ENCODE measurements at regions not wholly inside any gene's neighbourhood (a gene's known extent, or its start where the extent isn't known, plus 50 kb on each side); places are given as distances from the start of the nearest gene placed in this dataset.

DNA sequence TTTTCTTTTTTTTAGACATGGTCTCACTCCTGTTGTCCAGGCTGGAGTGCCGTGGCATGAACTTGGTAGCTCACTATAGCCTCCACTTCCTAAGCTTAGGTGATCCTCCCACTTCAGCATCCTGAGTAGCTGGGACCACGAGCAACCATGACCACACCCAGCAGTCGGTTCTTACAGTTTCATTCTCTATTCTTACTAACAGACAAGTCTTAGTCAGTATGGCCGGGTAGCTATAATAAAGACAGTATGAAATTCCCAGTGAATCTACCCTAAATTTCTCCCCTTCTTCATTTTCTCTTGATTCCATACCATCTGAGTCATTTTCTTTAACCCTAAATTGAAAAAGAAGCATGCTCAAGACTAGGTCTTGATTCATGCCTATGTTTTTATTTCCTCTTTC is 775.3 kb upstream of the NRXN1 start:
- Histone ChIP-seq H3K27me3 (no peaks in the 10 kb centered on the region), H3K4me3 (no peak overlapping the region), H3K36me3 (no peaks in the 10 kb centered on the region), H3K9me3 (no peaks in the 10 kb centered on the region), H3K4me1 (no peaks in the 10 kb centered on the region), H3K27ac (no peak overlapping the region)
- ATAC-seq (no peak), DNase-seq (no peak)
- intact Hi-C loops (cut with DNase I) = no loop called here
- TF ChIP-seq, protein P1, sequence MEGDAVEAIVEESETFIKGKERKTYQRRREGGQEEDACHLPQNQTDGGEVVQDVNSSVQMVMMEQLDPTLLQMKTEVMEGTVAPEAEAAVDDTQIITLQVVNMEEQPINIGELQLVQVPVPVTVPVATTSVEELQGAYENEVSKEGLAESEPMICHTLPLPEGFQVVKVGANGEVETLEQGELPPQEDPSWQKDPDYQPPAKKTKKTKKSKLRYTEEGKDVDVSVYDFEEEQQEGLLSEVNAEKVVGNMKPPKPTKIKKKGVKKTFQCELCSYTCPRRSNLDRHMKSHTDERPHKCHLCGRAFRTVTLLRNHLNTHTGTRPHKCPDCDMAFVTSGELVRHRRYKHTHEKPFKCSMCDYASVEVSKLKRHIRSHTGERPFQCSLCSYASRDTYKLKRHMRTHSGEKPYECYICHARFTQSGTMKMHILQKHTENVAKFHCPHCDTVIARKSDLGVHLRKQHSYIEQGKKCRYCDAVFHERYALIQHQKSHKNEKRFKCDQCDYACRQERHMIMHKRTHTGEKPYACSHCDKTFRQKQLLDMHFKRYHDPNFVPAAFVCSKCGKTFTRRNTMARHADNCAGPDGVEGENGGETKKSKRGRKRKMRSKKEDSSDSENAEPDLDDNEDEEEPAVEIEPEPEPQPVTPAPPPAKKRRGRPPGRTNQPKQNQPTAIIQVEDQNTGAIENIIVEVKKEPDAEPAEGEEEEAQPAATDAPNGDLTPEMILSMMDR (IDR thresholded peaks at IDR 0.05) = no peak

DNA sequence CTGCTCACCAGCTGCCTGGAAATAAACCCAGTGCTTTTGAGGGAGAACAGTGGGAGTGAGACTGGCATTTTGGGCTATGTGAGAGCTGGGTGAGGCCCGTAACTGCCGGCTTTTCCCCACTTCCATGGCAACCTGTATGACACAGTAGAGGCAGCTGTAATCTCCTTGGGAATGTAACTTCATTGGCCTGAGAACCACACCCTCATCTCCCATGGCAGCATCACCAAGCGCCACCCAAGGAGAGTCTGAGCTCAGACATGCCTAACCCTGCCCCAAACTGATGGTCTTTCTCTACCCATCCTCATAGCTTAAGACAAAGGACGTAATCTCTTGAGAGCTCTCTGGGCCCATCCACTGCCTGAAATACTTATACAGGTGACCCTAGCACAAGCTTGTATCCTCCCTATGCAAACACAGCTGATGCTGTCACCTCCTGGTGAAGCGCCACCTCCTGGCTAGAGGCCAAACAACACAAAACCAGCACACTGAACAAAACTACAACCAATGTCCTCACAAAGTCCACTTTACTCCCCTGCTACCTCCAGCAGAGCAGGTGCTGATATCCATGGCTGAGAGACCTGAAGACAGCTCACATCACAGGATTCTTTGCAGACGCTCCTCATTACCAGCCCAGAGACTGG is 763.4 kb upstream of the NRXN1 start:
- intact Hi-C loops (cut with DNase I) = no loop called here
- no peak overlapping the region for H3K27ac ChIP-seq
- TF ChIP-seq, protein P1 (IDR thresholded peaks at IDR 0.05) = no peak
- ATAC-seq (no peak), DNase-seq (no peak)
- H3K36me3 ChIP-seq = no peaks in the 10 kb centered on the region
- no peak overlapping the region for H3K4me3 ChIP-seq
- no peaks in the 10 kb centered on the region for H3K4me1 ChIP-seq
- peaks cover 0 to 5% of the 10 kb centered on the region in 2 donors for H3K9me3 ChIP-seq
- H3K27me3 ChIP-seq = no peaks in the 10 kb centered on the region

DNA sequence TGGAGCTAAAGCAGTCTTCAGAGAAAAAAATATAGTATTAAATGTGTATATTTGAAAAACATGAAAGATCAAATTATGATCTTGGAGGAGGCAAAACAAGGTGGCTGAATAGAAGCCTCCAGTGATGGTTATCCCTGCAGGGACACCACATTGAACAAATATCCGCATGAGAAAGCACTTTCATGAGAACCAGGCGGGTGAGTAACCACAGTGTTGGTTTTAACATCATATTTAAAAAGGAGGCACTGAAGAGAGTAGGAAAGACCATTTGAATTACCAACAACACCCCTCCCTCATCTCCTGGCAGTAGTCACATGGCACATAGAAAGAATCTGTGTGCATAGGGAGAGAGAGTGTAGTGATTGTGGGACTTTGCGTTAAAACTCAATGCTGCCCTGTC is 759.6 kb upstream of the NRXN1 start:
- Histone ChIP-seq H3K27ac (no peak overlapping the region), H3K4me1 (no peaks in the 10 kb centered on the region), H3K27me3 (no peaks in the 10 kb centered on the region), H3K4me3 (no peak overlapping the region), H3K9me3 (peaks cover 0 to 4% of the 10 kb centered on the region in 2 donors), H3K36me3 (no peaks in the 10 kb centered on the region)
- DNase-seq = no peak
- intact Hi-C loops (cut with DNase I) = no loop called here
- TF ChIP-seq, protein P1 (IDR thresholded peaks at IDR 0.05) = no peak
- no peak for ATAC-seq

DNA sequence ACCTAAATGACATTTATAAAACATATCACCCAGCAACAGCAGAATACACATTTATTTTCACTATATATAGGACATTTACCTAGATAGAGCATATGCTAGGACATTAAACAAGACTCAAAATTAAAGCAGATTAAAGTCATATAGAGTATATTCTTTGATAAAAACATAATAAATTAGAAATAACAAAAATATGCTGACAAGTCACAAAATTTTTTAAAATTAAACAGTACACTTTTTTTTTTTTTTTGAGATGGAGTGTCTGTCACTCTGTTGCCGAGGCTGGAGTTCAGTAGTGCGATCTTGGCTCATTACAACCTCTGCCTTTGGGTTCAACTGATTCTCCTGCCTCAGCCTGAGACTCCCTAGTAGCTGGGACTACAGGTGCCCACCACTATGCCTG is 758.9 kb upstream of the NRXN1 start:
- Histone ChIP-seq H3K27ac (no peak overlapping the region), H3K36me3 (no peaks in the 10 kb centered on the region), H3K4me1 (no peaks in the 10 kb centered on the region), H3K9me3 (peaks cover 0 to 4% of the 10 kb centered on the region in 2 donors), H3K27me3 (no peaks in the 10 kb centered on the region), H3K4me3 (no peak overlapping the region)
- ATAC-seq = no peak
- intact Hi-C loops (cut with DNase I) = no loop called here
- TF ChIP-seq, protein P1 (IDR thresholded peaks at IDR 0.05) = no peak
- no peak for DNase-seq

DNA sequence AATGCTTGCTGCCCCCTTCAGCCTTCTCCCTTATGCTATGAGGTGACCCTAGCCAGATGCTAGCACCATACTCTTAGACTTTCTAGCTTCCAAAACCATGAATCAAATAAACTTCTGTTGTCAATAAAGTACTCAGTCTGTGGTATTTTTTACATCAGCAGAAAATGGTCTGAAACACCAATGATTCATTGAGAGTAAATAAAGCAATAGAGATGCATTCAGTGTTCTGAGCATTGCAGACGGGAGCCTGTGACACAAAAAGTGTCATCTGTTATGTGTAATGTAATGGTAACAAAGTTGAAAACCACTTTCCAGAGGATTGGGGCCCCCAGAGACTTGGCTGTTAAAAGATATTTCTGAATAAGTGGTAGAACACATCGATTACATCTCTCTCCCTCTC is 758.0 kb upstream of the NRXN1 start:
- no peaks in the 10 kb centered on the region for H3K36me3 ChIP-seq
- intact Hi-C loops (cut with DNase I) = no loop called here
- no peak for ATAC-seq

More for the DNA sequence above, 758.0 kb upstream of the NRXN1 start:
- Histone ChIP-seq H3K4me3 (no peak overlapping the region), H3K27me3 (no peaks in the 10 kb centered on the region), H3K9me3 (peaks cover 0 to 4% of the 10 kb centered on the region in 2 donors), H3K27ac (no peak overlapping the region), H3K4me1 (no peaks in the 10 kb centered on the region)
- no peak for DNase-seq
- TF ChIP-seq, protein P1 (IDR thresholded peaks at IDR 0.05) = no peak
